ENCODE measurements at regions not wholly inside any gene's neighbourhood (a gene's known extent, or its start where the extent isn't known, plus 50 kb on each side); places are given as distances from the start of the nearest gene placed in this dataset.

GRCh38 chr17:77286391-77286640 lies 145.5 kb downstream of the SEC14L1 start:
- TF ChIP-seq RAD21 (IDR thresholded peaks at IDR 0.05; ENCODE audit: low read depth) (no peak), REST (IDR thresholded peaks at IDR 0.05; ENCODE audit: low read depth) (no peak), CEBPB (IDR thresholded peaks at IDR 0.05) (no peak), TAF1 (IDR thresholded peaks at IDR 0.05; ENCODE audit: low read depth) (no peak), USF1 (IDR thresholded peaks at IDR 0.05) (no peak), EGR1 (IDR thresholded peaks at IDR 0.05) (0 out of 2 replicates have a peak, but pooled peaks have one; percentile 4), TCF12 (IDR thresholded peaks at IDR 0.05; ENCODE audit: low read depth) (no peak), FOXM1 (IDR thresholded peaks at IDR 0.05; ENCODE audit: borderline replicate concordance, low read depth) (no peak), MAX (IDR thresholded peaks at IDR 0.05) (no peak), YY1 (IDR thresholded peaks at IDR 0.05; ENCODE audit: low read depth) (no peak), EP300 (IDR thresholded peaks at IDR 0.05; ENCODE audit: borderline replicate concordance) (no peak), NFIC (IDR thresholded peaks at IDR 0.05) (no peak), CREB1 (IDR thresholded peaks at IDR 0.05; ENCODE audit: low read depth) (no peak), ZBTB7A (IDR thresholded peaks at IDR 0.05; ENCODE audit: low read depth) (peak; percentile 51; the same call in 1 of the 2 replicates), TEAD4 (IDR thresholded peaks at IDR 0.05) (no peak)

- no peak for TF ChIP-seq CEBPB (IDR thresholded peaks at IDR 0.05)
- peak; percentile 71 for TF ChIP-seq NFIC (IDR thresholded peaks at IDR 0.05)
- no peak for TF ChIP-seq RAD21 (IDR thresholded peaks at IDR 0.05; ENCODE audit: low read depth)
- TF ChIP-seq EP300 (IDR thresholded peaks at IDR 0.05; ENCODE audit: borderline replicate concordance), result peak; percentile 12; the same call in 1 of the 2 replicates
- peak; percentile 18; the same call in 1 of the 2 replicates for TF ChIP-seq TCF12 (IDR thresholded peaks at IDR 0.05; ENCODE audit: low read depth)
- TF ChIP-seq CREB1 (IDR thresholded peaks at IDR 0.05; ENCODE audit: low read depth), result no peak
- TF ChIP-seq TAF1 (IDR thresholded peaks at IDR 0.05; ENCODE audit: low read depth), result no peak; the same call in 1 of the 2 replicates
- TF ChIP-seq TEAD4 (IDR thresholded peaks at IDR 0.05), result no peak
- no peak for TF ChIP-seq YY1 (IDR thresholded peaks at IDR 0.05; ENCODE audit: low read depth)
- peak; percentile 66 for TF ChIP-seq USF1 (IDR thresholded peaks at IDR 0.05)
- no peak for TF ChIP-seq ZBTB7A (IDR thresholded peaks at IDR 0.05; ENCODE audit: low read depth)
- TF ChIP-seq EGR1 (IDR thresholded peaks at IDR 0.05), result 0 out of 2 replicates have a peak, but pooled peaks have one; percentile 0
- no peak for TF ChIP-seq REST (IDR thresholded peaks at IDR 0.05; ENCODE audit: low read depth)
- no peak for TF ChIP-seq MAX (IDR thresholded peaks at IDR 0.05)
- TF ChIP-seq FOXM1 (IDR thresholded peaks at IDR 0.05; ENCODE audit: borderline replicate concordance, low read depth), result no peak
These were observed 146.1 kb downstream of the SEC14L1 start for GRCh38 chr17:77286641-77287431.

GRCh38 chr17:77287432-77288068 lies 146.8 kb downstream of the SEC14L1 start:
- no peak; the same call in 1 of the 2 replicates for TF ChIP-seq REST (IDR thresholded peaks at IDR 0.05; ENCODE audit: low read depth)
- 0 out of 2 replicates have a peak, but pooled peaks have one; percentile 10 for TF ChIP-seq CREB1 (IDR thresholded peaks at IDR 0.05; ENCODE audit: low read depth)
- no peak for TF ChIP-seq RAD21 (IDR thresholded peaks at IDR 0.05; ENCODE audit: low read depth)
- no peak; the same call in 1 of the 2 replicates for TF ChIP-seq ZBTB7A (IDR thresholded peaks at IDR 0.05; ENCODE audit: low read depth)
- peak; percentile 96 for TF ChIP-seq NFIC (IDR thresholded peaks at IDR 0.05)
- TF ChIP-seq TEAD4 (IDR thresholded peaks at IDR 0.05), result peak; percentile 85
- TF ChIP-seq EP300 (IDR thresholded peaks at IDR 0.05; ENCODE audit: borderline replicate concordance), result peak; percentile 90
- no peak; the same call in 1 of the 2 replicates for TF ChIP-seq USF1 (IDR thresholded peaks at IDR 0.05)
- TF ChIP-seq EGR1 (IDR thresholded peaks at IDR 0.05), result no peak
- TF ChIP-seq FOXM1 (IDR thresholded peaks at IDR 0.05; ENCODE audit: borderline replicate concordance, low read depth), result peak; percentile 57; the same call in 1 of the 2 replicates
- 0 out of 2 replicates have a peak, but pooled peaks have one; percentile 25 for TF ChIP-seq CEBPB (IDR thresholded peaks at IDR 0.05)
- 0 out of 2 replicates have a peak, but pooled peaks have one; percentile 56 for TF ChIP-seq YY1 (IDR thresholded peaks at IDR 0.05; ENCODE audit: low read depth)
- peak; percentile 83 for TF ChIP-seq TCF12 (IDR thresholded peaks at IDR 0.05; ENCODE audit: low read depth)
- peak; percentile 60 for TF ChIP-seq MAX (IDR thresholded peaks at IDR 0.05)

Data from Ishikawa (cell line).